Small intestine (tissue), 7 donors: ENCODE measurements at regions not wholly inside any gene's neighbourhood (a gene's known extent, or its start where the extent isn't known, plus 50 kb on each side); places are given as distances from the start of the nearest gene placed in this dataset.
"Not testable (repeated sequence)": the region's sequence is repeated elsewhere in the genome, so short reads cannot be mapped to it uniquely, and the experiment has no call there.

Experiments
- DNase-seq, 2 donors: peaks; one replicate each; pipeline versions ENCODE4 v3.0.0 to v3.0.0-alpha.2; 2013
- FAIRE-seq: peaks from 2 replicates; lab custom pipeline; 2012; peaks lifted over from hg19 to GRCh38; lab: Jason Lieb, UNC
- H3K27ac ChIP-seq, 3 donors: one replicate each; pipeline ENCODE4 v1.5.1; 2013; ENCODE audit warnings: low read length in 2 of 3, mild to moderate bottlenecking in 2 of 3, control low read depth in 1 of 3, inconsistent platforms in 1 of 3, low read depth in 1 of 3, moderate library complexity in 1 of 3
- H3K27me3 ChIP-seq, 3 donors: one replicate each; pipeline ENCODE4 v1.6.1; 2013; ENCODE audit warnings: low read length in 3 of 3, inconsistent platforms in 1 of 3; ENCODE audit not compliant: control insufficient read depth in 3 of 3, insufficient read depth in 3 of 3
- H3K36me3 ChIP-seq, 3 donors: one replicate each; pipeline ENCODE4 v1.6.1; 2013; ENCODE audit warnings: low read length in 3 of 3, inconsistent platforms in 1 of 3, low read depth in 1 of 3, mild to moderate bottlenecking in 1 of 3, moderate library complexity in 1 of 3; ENCODE audit not compliant: control insufficient read depth in 3 of 3, insufficient read depth in 2 of 3
- H3K4me1 ChIP-seq, 3 donors: one replicate each; pipeline ENCODE4 v1.6.1; 2013; ENCODE audit warnings: low read length in 2 of 3, inconsistent platforms in 1 of 3, low read depth in 1 of 3, mild to moderate bottlenecking in 1 of 3, moderate library complexity in 1 of 3; ENCODE audit not compliant: control insufficient read depth in 3 of 3, insufficient read depth in 2 of 3
- H3K4me3 ChIP-seq, 3 donors: one replicate each; pipeline ENCODE4 v1.5.1; 2013; ENCODE audit warnings: low read length in 3 of 3, control low read depth in 1 of 3, inconsistent platforms in 1 of 3, low read depth in 1 of 3, mild to moderate bottlenecking in 1 of 3, moderate library complexity in 1 of 3
- H3K9me3 ChIP-seq, 2 donors: one replicate each; pipeline ENCODE4 v1.6.1; 2013; ENCODE audit warnings: low read depth in 1 of 2, low read length in 1 of 2; ENCODE audit not compliant: control insufficient read depth in 2 of 2, insufficient read depth in 1 of 2
- WGBS, 3 donors: extraction: QIAGEN DNeasy Blood & Tissue Kit; methylation state at CpG; one replicate each; pipeline ENCODE4 v1.1.7; 2013; 5-methylcytosine and 5-hydroxymethylcytosine counted together
- donor health status: healthy with polysubstance abuse.
- donor health status: control.
- donor health status: control.
- donor health status: Bipolar disorder and iron deficiency.
- donor health status: healthy.

GRCh38 chr10:59975918-59976317 lies 69.6 kb upstream of the CCDC6 start:
- not testable (repeated sequence) for H3K27ac ChIP-seq, DNase-seq, H3K27me3 ChIP-seq, H3K4me3 ChIP-seq, FAIRE-seq, H3K4me1 ChIP-seq, H3K36me3 ChIP-seq
- 96 to 100% (median 100%) methylated on average over 1 of the region's 1 CpG for WGBS, 3 donors
- H3K9me3 ChIP-seq = peaks cover 0 to 14% of the 10 kb centered on the region in 2 donors

- Histone ChIP-seq H3K27me3 (no peaks in the 10 kb centered on the region), H3K4me1 (peaks cover 0 to 2% (median 0%) of the 10 kb centered on the region in 3 donors), H3K36me3 (no peaks in the 10 kb centered on the region), H3K4me3 (no peak overlapping the region), H3K9me3 (peaks cover 0 to 4% of the 10 kb centered on the region in 2 donors), H3K27ac (no peak overlapping the region)
- FAIRE-seq (no peak), DNase-seq (peak; percentile 81 to 90)
- WGBS, 3 donors = 3 to 39% (median 32%) methylated on average over 1 of the region's 1 CpG
Observed at GRCh38 chr10:59971915-59972314, 65.6 kb upstream of the CCDC6 start.

GRCh38 chr10:59970396-59971368 lies 64.3 kb upstream of the CCDC6 start:
- peaks cover 0 to 3% (median 2%) of the 10 kb centered on the region in 3 donors for H3K4me1 ChIP-seq
- H3K27ac ChIP-seq = no peak overlapping the region
- H3K9me3 ChIP-seq = no peaks in the 10 kb centered on the region
- no peak overlapping the region for H3K4me3 ChIP-seq
- no peak for FAIRE-seq
- DNase-seq = no peak
- WGBS, 3 donors = 68 to 86% (median 83%) methylated on average over 5 of the region's 5 CpGs
- no peaks in the 10 kb centered on the region for H3K36me3 ChIP-seq
- no peaks in the 10 kb centered on the region for H3K27me3 ChIP-seq

GRCh38 chr10:59968705-59969104 lies 62.3 kb upstream of the CCDC6 start:
- peaks cover 2 to 7% (median 2%) of the 10 kb centered on the region in 3 donors for H3K4me1 ChIP-seq
- no peak overlapping the region for H3K27ac ChIP-seq
- no peaks in the 10 kb centered on the region for H3K27me3 ChIP-seq
- FAIRE-seq (no peak), DNase-seq (peak in 1 of 2 donors; percentile 14)
- 45 to 81% (median 68%) methylated on average over 2 of the region's 2 CpGs for WGBS, 3 donors
- no peaks in the 10 kb centered on the region for H3K36me3 ChIP-seq
- no peaks in the 10 kb centered on the region for H3K9me3 ChIP-seq
- no peak overlapping the region for H3K4me3 ChIP-seq

GRCh38 chr10:59967079-59967478 lies 60.7 kb upstream of the CCDC6 start:
- FAIRE-seq (no peak), DNase-seq (no peak)
- Histone ChIP-seq H3K27me3 (no peaks in the 10 kb centered on the region), H3K4me1 (peaks cover 2 to 7% (median 2%) of the 10 kb centered on the region in 3 donors), H3K36me3 (no peaks in the 10 kb centered on the region), H3K4me3 (no peak overlapping the region), H3K27ac (no peak overlapping the region), H3K9me3 (no peaks in the 10 kb centered on the region)
- 66 to 91% (median 83%) methylated on average over 2 of the region's 2 CpGs for WGBS, 3 donors

GRCh38 chr10:59965899-59966650 lies 59.7 kb upstream of the CCDC6 start:
- H3K27ac ChIP-seq = no peak overlapping the region
- peaks cover 2 to 7% (median 2%) of the 10 kb centered on the region in 3 donors for H3K4me1 ChIP-seq
- 92 to 96% (median 92%) methylated on average over 6 of the region's 6 CpGs for WGBS, 3 donors
- no peak for FAIRE-seq
- H3K9me3 ChIP-seq = no peaks in the 10 kb centered on the region
- no peak overlapping the region for H3K4me3 ChIP-seq
- no peak for DNase-seq
- no peaks in the 10 kb centered on the region for H3K27me3 ChIP-seq
- no peaks in the 10 kb centered on the region for H3K36me3 ChIP-seq

- FAIRE-seq = no peak
- Histone ChIP-seq H3K27ac (no peak overlapping the region), H3K36me3 (no peaks in the 10 kb centered on the region), H3K4me3 (no peak overlapping the region), H3K27me3 (no peaks in the 10 kb centered on the region), H3K4me1 (peaks cover 0 to 7% (median 2%) of the 10 kb centered on the region in 3 donors), H3K9me3 (no peaks in the 10 kb centered on the region)
- WGBS, 3 donors = 89 to 93% (median 91%) methylated on average over 4 of the region's 4 CpGs
- no peak for DNase-seq
Observed at GRCh38 chr10:59962756-59963155, 56.4 kb upstream of the CCDC6 start.

- no peak for DNase-seq
- no peaks in the 10 kb centered on the region for H3K36me3 ChIP-seq
- no peaks in the 10 kb centered on the region for H3K9me3 ChIP-seq
- H3K27ac ChIP-seq = no peak overlapping the region
- H3K4me1 ChIP-seq = peaks cover 0 to 5% (median 2%) of the 10 kb centered on the region in 3 donors
- no peaks in the 10 kb centered on the region for H3K27me3 ChIP-seq
- FAIRE-seq = no peak
- no peak overlapping the region for H3K4me3 ChIP-seq
Observed at GRCh38 chr10:59960751-59961150, 54.4 kb upstream of the CCDC6 start.
